Activated CD8-positive, alpha-beta T cell treated with anti-CD3 and anti-CD28 coated beads, Interleukin-2, amount 10 ng/mL, durations not matched to agents 7 days and 5 days (primary cell): ENCODE measurements at regions not wholly inside any gene's neighbourhood (a gene's known extent, or its start where the extent isn't known, plus 50 kb on each side); places are given as distances from the start of the nearest gene placed in this dataset.

Experiments
- ATAC-seq: fragments of 150-1000 bp; cut with Tn5 transposase; one replicate; pipeline ENCODE4 v1.10.0; 2021; ENCODE audit warnings: moderate library complexity
- CTCF ChIA-PET: fragments of 350-600 bp; sonication (Branson Sonifier 250); formaldehyde crosslinking; loops from one replicate; lab custom pipeline; 2021; ENCODE audit warnings: antibody characterized with exemption; lab: Charles Lee
- POLR2A ChIA-PET: fragments of 350-600 bp; sonication (Branson Sonifier 250); formaldehyde crosslinking; loops from one replicate; lab custom pipeline; 2021; ENCODE audit warnings: antibody characterized with exemption; lab: Charles Lee
- DNase-seq: peaks from one replicate; pipeline ENCODE4 v3.0.0-alpha.2; 2020
- H3K27ac Mint-ChIP-seq: one replicate; pipeline ENCODE4 v1.8.0; 2021; ENCODE audit warnings: mild to moderate bottlenecking, mixed read lengths
- H3K27me3 Mint-ChIP-seq: one replicate; pipeline ENCODE4 v1.8.0; 2021; ENCODE audit warnings: low read depth, mixed read lengths
- H3K36me3 Mint-ChIP-seq: one replicate; pipeline ENCODE4 v1.8.0; 2021; ENCODE audit warnings: low read depth, mixed read lengths
- H3K4me1 Mint-ChIP-seq: one replicate; pipeline ENCODE4 v1.8.0; 2021; ENCODE audit warnings: low read depth, mixed read lengths
- H3K4me3 Mint-ChIP-seq: one replicate; pipeline ENCODE4 v1.8.0; 2021; ENCODE audit warnings: mild to moderate bottlenecking, mixed read lengths
- H3K9me3 Mint-ChIP-seq: one replicate; pipeline ENCODE4 v1.8.0; 2022; ENCODE audit warnings: mixed read lengths; ENCODE audit not compliant: insufficient read depth

DNA sequence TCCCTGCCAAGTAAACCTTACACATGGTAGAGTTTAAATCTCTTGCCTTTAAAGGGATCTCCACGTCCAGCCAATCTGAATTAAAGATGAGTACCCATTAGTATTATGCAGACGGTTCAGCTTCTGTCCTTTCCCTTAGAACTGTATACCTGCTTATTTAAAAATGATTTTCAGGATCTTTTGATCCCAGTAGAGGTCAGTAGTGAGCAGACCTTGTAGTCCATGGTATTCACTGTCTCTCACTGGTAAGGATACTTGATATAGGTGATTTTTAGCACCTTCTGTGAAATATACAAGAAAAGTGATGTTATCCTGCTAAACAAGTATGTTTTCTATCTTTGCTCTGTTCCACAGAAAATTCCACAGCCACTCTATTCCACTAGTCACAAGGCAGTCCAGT lies 1211.6 kb upstream of the ADGRL4 start:
- no peak overlapping the region for H3K4me3 Mint-ChIP-seq
- DNase-seq, result no peak
- H3K9me3 Mint-ChIP-seq, result no peaks in the 10 kb centered on the region
- ATAC-seq, result no peak
- CTCF ChIA-PET, result no interaction called here
- H3K27me3 Mint-ChIP-seq, result no peaks in the 10 kb centered on the region
- H3K27ac Mint-ChIP-seq, result no peak overlapping the region
- no peaks in the 10 kb centered on the region for H3K36me3 Mint-ChIP-seq
- POLR2A ChIA-PET, result no interaction called here
- no peaks in the 10 kb centered on the region for H3K4me1 Mint-ChIP-seq

- ATAC-seq (no peak), DNase-seq (no peak)
- Mint-ChIP-seq H3K27ac (no peak overlapping the region), H3K27me3 (no peaks in the 10 kb centered on the region), H3K4me3 (no peak overlapping the region), H3K36me3 (no peaks in the 10 kb centered on the region), H3K4me1 (no peaks in the 10 kb centered on the region), H3K9me3 (no peaks in the 10 kb centered on the region)
- ChIA-PET CTCF (no interaction called here), POLR2A (no interaction called here)
Measured at GRCh38 chr1:80217377-80217986, 1211.0 kb upstream of the ADGRL4 start.

DNA sequence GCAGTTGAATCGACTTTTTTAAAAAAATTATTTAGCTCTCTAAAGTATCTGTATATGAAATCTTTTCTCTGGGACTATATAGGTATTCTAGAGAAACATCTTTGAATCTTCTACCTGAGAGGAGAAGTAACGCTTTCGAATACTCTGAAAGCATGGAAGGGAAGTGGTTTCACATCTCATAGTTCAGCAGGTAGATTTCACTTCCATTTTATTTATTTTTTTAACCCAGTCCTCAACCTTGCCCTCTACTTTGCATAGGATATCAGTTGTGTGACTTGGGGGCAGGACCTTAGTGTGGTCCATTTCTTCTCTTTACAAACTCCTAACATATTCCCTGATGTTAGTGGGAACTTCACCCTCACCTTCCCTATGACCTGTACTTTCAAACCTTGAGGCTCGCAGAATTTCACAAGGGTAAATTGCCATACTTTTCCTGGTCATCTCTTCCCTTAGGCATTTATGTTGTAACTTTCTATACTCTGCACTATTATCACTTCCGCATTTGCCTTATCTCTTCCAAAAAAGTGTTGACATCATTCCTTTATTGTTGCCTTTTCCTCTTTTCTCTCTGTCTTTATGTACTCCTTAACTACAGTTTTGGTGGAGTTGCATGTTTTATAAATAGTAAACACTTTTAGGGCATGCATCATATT lies 1208.5 kb upstream of the ADGRL4 start:
- no peak for ATAC-seq
- Mint-ChIP-seq H3K9me3 (no peaks in the 10 kb centered on the region), H3K36me3 (no peaks in the 10 kb centered on the region), H3K27me3 (no peaks in the 10 kb centered on the region), H3K4me1 (no peaks in the 10 kb centered on the region), H3K27ac (no peak overlapping the region), H3K4me3 (no peak overlapping the region)
- no peak for DNase-seq
- ChIA-PET CTCF (no interaction called here), POLR2A (no interaction called here)

- POLR2A ChIA-PET, result no interaction called here
- Mint-ChIP-seq H3K36me3 (no peaks in the 10 kb centered on the region), H3K4me3 (no peak overlapping the region), H3K4me1 (no peaks in the 10 kb centered on the region), H3K9me3 (no peaks in the 10 kb centered on the region), H3K27ac (no peak overlapping the region), H3K27me3 (no peaks in the 10 kb centered on the region)
- no peak for DNase-seq
- CTCF ChIA-PET, result no interaction called here
- no peak for ATAC-seq
Measured at GRCh38 chr1:80212948-80213347, 1206.4 kb upstream of the ADGRL4 start.

GRCh38 chr1:80211691-80212380 lies 1205.3 kb upstream of the ADGRL4 start:
- no peaks in the 10 kb centered on the region for H3K27me3 Mint-ChIP-seq
- no peaks in the 10 kb centered on the region for H3K36me3 Mint-ChIP-seq
- H3K9me3 Mint-ChIP-seq, result no peaks in the 10 kb centered on the region
- no peak overlapping the region for H3K27ac Mint-ChIP-seq
- no peaks in the 10 kb centered on the region for H3K4me1 Mint-ChIP-seq
- no peak overlapping the region for H3K4me3 Mint-ChIP-seq
- DNase-seq (no peak), ATAC-seq (no peak)
- ChIA-PET CTCF (no interaction called here), POLR2A (no interaction called here)

DNA sequence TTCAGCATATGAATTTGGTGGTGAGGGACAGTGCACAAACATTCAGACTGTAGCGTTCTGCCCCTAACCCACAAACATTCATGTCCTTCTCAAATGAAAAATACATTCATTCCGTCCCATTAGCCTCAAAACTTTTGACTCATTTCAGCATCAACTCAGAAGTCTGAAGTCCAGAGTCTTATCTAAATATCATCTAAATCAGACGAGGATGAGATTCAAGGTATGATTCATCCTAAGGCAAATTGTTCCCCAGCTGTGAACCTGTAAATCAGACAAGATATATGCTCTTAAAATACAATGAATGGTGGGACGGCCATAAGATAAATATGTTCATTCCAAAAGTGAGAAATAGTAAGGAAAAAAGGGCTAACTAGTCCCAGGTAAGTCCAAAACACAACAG lies 1195.6 kb upstream of the ADGRL4 start:
- no peak overlapping the region for H3K4me3 Mint-ChIP-seq
- no peak overlapping the region for H3K27ac Mint-ChIP-seq
- H3K27me3 Mint-ChIP-seq, result no peaks in the 10 kb centered on the region
- DNase-seq, result no peak
- ChIA-PET CTCF (no interaction called here), POLR2A (no interaction called here)
- H3K9me3 Mint-ChIP-seq, result no peaks in the 10 kb centered on the region
- no peaks in the 10 kb centered on the region for H3K4me1 Mint-ChIP-seq
- no peaks in the 10 kb centered on the region for H3K36me3 Mint-ChIP-seq
- no peak for ATAC-seq

DNA sequence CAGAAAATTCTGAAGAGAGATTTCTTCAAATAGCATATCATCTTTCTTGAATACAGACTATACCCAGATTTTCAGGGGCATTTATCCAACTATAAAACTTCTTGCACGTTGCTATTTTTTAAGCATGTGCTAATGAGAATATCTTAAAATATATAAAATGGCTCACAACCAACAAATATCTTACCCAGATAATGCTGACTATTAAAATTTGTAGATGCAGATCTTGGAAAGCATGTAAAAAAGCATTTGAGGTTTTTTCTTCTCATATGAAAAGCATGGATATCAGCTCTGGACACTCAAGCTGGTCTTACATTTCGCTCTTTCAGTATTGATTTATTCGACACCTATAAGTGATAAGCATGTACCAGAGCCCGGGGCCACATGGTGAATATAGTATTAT lies 1187.7 kb upstream of the ADGRL4 start:
- Mint-ChIP-seq H3K9me3 (no peaks in the 10 kb centered on the region), H3K4me3 (no peak overlapping the region), H3K4me1 (no peaks in the 10 kb centered on the region), H3K27ac (no peak overlapping the region), H3K36me3 (no peaks in the 10 kb centered on the region), H3K27me3 (no peaks in the 10 kb centered on the region)
- ATAC-seq (no peak), DNase-seq (no peak)
- CTCF ChIA-PET, result no interaction called here
- POLR2A ChIA-PET, result no interaction called here

GRCh38 chr1:80181418-80181817 lies 1174.9 kb upstream of the ADGRL4 start:
- ChIA-PET POLR2A (no interaction called here), CTCF (no interaction called here)
- Mint-ChIP-seq H3K4me3 (no peak overlapping the region), H3K9me3 (no peaks in the 10 kb centered on the region), H3K27me3 (no peaks in the 10 kb centered on the region), H3K4me1 (no peaks in the 10 kb centered on the region), H3K27ac (no peak overlapping the region), H3K36me3 (no peaks in the 10 kb centered on the region)
- DNase-seq, result no peak
- no peak for ATAC-seq

- peaks cover 7% of the 10 kb centered on the region for H3K9me3 Mint-ChIP-seq
- ChIA-PET POLR2A (no interaction called here), CTCF (interaction anchor here (1.3 kb wide), 1 partner anchor 11 kb away, joined by 3 read pairs; no protein-coding TSS in a partner anchor)
- no peak overlapping the region for H3K27ac Mint-ChIP-seq
- no peaks in the 10 kb centered on the region for H3K27me3 Mint-ChIP-seq
- no peaks in the 10 kb centered on the region for H3K36me3 Mint-ChIP-seq
- no peak for ATAC-seq
- no peak overlapping the region for H3K4me3 Mint-ChIP-seq
- no peaks in the 10 kb centered on the region for H3K4me1 Mint-ChIP-seq
- no peak for DNase-seq
Measured at GRCh38 chr1:80171631-80172030, 1165.1 kb upstream of the ADGRL4 start.

DNA sequence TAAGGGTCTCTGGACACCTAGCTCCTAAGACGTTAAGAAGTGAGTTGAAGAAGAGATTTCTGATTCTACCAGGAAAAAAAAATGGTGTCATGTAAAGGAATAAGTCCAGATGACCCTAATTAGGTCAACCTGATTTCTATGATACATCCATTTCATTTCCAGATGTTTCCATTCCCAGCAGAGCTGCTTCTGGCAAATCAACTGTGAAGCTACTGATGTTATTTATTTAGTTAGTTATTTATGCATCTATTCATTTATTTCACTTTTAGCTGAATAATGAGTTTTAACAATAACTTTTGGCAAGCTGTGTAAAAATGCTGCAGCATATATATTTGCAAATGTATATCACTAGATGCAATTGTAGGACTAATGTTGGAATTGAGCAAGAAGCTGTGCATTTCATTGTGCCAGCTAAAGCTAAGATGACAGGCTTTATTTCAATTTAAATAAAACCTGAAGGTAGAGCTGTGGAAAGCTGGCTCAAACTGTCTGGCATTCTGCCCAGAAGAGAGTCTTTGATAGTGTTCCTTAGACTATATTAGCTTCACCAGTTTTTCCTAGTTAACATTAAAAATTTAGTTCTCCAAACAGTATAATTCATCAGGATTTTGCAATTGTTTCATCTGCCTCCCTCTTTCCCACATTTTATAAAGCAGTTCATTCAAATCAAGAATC lies 1164.4 kb upstream of the ADGRL4 start:
- POLR2A ChIA-PET, result interaction anchor here (0.7 kb wide), 1 partner anchor 1518 kb away, joined by 5 read pairs; no protein-coding TSS in a partner anchor

GRCh38 chr1:80164150-80164549 lies 1157.6 kb upstream of the ADGRL4 start:
- no peak overlapping the region for H3K27ac Mint-ChIP-seq
- ATAC-seq (no peak), DNase-seq (no peak)
- no peaks in the 10 kb centered on the region for H3K27me3 Mint-ChIP-seq
- H3K4me3 Mint-ChIP-seq, result no peak overlapping the region
- ChIA-PET POLR2A (no interaction called here), CTCF (no interaction called here)
- H3K4me1 Mint-ChIP-seq, result no peaks in the 10 kb centered on the region
- peaks cover 13% of the 10 kb centered on the region for H3K9me3 Mint-ChIP-seq
- no peaks in the 10 kb centered on the region for H3K36me3 Mint-ChIP-seq

More for the DNA sequence above, 1164.4 kb upstream of the ADGRL4 start:
- CTCF ChIA-PET, result interaction anchor here (1.3 kb wide), 1 partner anchor 10 kb away, joined by 3 read pairs; no protein-coding TSS in a partner anchor
- H3K36me3 Mint-ChIP-seq, result no peaks in the 10 kb centered on the region
- H3K27ac Mint-ChIP-seq, result no peak overlapping the region
- H3K9me3 Mint-ChIP-seq, result peaks cover 5% of the 10 kb centered on the region
- no peaks in the 10 kb centered on the region for H3K27me3 Mint-ChIP-seq
- DNase-seq, result no peak
- H3K4me3 Mint-ChIP-seq, result no peak overlapping the region
- no peaks in the 10 kb centered on the region for H3K4me1 Mint-ChIP-seq
- ATAC-seq, result no peak

- H3K27me3 Mint-ChIP-seq, result no peaks in the 10 kb centered on the region
- H3K4me3 Mint-ChIP-seq, result no peak overlapping the region
- no peaks in the 10 kb centered on the region for H3K36me3 Mint-ChIP-seq
- no peak overlapping the region for H3K27ac Mint-ChIP-seq
- no peaks in the 10 kb centered on the region for H3K4me1 Mint-ChIP-seq
- POLR2A ChIA-PET, result no interaction called here
- H3K9me3 Mint-ChIP-seq, result peaks cover 16% of the 10 kb centered on the region
- ATAC-seq (no peak), DNase-seq (no peak)
- CTCF ChIA-PET, result no interaction called here
Measured at GRCh38 chr1:80163686-80164085, 1157.2 kb upstream of the ADGRL4 start.
